ENCODE measurements at regions not wholly inside any gene's neighbourhood (a gene's known extent, or its start where the extent isn't known, plus 50 kb on each side); places are given as distances from the start of the nearest gene placed in this dataset.
"Not testable (repeated sequence)": the region's sequence is repeated elsewhere in the genome, so short reads cannot be mapped to it uniquely, and the experiment has no call there.

DNA sequence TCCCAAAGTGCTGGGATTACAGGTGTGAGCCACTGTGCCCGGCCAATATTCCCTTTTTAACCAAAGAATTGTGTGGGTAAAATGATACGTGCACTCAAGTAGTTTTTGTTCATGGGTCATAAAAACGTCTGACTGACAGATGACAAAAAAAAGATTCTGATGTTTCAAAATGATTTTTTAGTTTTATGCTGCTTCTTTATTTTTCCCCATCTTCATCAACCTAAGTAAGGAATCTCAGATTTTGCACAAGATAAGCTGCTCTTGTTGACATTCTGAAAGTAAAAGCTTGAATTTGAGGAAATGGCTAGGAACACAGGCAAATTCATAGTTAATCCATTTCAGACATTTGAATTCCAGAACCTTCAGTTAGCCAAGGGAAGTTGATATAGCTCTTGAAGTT lies 526.1 kb upstream of the NRP1 start:
- TF ChIP-seq, protein P1, sequence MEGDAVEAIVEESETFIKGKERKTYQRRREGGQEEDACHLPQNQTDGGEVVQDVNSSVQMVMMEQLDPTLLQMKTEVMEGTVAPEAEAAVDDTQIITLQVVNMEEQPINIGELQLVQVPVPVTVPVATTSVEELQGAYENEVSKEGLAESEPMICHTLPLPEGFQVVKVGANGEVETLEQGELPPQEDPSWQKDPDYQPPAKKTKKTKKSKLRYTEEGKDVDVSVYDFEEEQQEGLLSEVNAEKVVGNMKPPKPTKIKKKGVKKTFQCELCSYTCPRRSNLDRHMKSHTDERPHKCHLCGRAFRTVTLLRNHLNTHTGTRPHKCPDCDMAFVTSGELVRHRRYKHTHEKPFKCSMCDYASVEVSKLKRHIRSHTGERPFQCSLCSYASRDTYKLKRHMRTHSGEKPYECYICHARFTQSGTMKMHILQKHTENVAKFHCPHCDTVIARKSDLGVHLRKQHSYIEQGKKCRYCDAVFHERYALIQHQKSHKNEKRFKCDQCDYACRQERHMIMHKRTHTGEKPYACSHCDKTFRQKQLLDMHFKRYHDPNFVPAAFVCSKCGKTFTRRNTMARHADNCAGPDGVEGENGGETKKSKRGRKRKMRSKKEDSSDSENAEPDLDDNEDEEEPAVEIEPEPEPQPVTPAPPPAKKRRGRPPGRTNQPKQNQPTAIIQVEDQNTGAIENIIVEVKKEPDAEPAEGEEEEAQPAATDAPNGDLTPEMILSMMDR (IDR thresholded peaks at IDR 0.05): no peak
- TF ChIP-seq POLR2A (IDR thresholded peaks at IDR 0.05): no peak
- DNase-seq (ENCODE audit: low spot score in 2 of 2): no peak
- H3K4me3 ChIP-seq (ENCODE audit: low read depth, poor library complexity, severe bottlenecking): no peak overlapping the region
- intact Hi-C loops (cut with DNase I; ENCODE audit: low total_unique reads): no loop called here
- WGBS, 2 donors: 75 to 87% methylated on average over 3 of the region's 3 CpGs

DNA sequence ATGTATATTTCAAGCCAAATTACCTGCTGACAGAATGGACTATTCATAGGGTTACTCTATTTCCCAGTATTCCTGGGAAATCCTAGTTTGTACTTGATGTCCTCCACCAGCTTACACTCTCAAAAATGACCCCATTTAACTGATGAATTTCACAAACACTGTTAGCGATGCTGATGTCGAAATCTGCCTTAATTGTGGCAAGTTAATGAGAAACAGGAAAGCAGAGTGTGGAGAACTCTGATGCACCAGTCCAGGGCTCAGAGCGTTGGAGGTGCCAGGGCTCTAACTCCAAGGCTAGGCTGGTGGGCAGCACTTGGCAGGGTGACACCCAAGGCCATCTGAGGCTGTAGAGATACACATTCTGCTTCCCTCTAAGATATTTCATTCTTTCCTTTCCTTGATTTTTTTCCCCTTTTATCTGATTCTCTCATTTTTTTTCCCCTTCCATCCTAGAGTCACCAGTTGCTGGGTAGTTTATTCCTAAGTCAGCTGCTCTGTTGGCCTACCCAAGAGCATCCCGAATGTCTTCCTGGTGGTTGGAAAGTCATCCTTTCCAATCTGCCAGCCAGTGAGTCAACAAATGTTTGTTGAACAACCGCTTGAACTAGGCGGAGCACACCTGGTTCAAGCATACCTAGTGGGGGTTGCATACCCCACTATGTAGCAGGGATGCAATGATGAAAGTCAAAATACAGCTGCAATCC lies 525.0 kb upstream of the NRP1 start:
- DNase-seq (ENCODE audit: low spot score in 2 of 2): no peak
- TF ChIP-seq, protein P1 (IDR thresholded peaks at IDR 0.05): no peak
- no peak for TF ChIP-seq POLR2A (IDR thresholded peaks at IDR 0.05)
- no peak overlapping the region for H3K4me3 ChIP-seq (ENCODE audit: low read depth, poor library complexity, severe bottlenecking)
- 77 to 87% methylated on average over 6 of the region's 6 CpGs for WGBS, 2 donors
- intact Hi-C loops (cut with DNase I; ENCODE audit: low total_unique reads): no loop called here

DNA sequence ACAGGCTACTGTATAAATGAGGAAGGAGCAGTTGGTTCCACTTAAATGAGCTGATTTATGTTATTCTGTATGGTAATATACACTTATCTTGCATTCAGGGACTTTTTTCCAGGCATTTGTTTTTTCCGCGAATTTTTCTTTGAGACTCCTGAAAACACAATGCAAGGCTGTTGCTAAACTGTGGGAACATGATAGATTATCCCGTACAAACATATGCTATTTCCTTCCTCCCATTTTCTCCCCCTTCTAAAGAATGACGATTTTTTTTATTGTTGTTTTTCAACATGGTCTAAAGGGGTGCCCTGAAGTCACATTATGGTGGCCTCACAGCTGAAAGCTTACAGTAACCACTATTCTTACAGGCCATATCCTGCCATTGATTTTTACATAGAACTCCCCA lies 523.9 kb upstream of the NRP1 start:
- no peak for DNase-seq (ENCODE audit: low spot score in 2 of 2)
- no peak overlapping the region for H3K4me3 ChIP-seq (ENCODE audit: low read depth, poor library complexity, severe bottlenecking)
- intact Hi-C loops (cut with DNase I; ENCODE audit: low total_unique reads): no loop called here
- TF ChIP-seq POLR2A (IDR thresholded peaks at IDR 0.05): no peak
- TF ChIP-seq, protein P1 (IDR thresholded peaks at IDR 0.05): no peak
- whole genome bisulfite sequencing, 2 donors: 72 to 79% methylated on average over 4 of the region's 4 CpGs

DNA sequence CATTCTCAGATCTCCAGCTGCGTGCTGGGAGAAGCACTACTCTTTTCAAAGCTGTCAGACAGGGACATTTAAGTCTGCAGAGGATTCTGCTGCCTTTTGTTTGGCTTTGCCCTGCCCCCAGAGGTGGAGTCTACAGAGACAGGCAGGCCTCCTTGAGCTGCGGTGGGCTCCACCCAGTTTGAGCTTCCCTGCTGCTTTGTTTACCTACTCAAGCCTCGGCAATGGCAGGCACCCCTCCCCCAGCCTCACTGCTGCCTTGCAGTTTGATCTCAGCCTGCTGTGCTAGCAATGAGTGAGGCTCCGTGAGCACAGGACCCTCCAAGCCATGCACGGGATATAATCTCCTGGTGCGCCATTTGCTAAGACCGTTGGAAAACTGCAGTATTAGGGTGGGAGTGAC lies 518.8 kb upstream of the NRP1 start:
- H3K4me3 ChIP-seq (ENCODE audit: low read depth, poor library complexity, severe bottlenecking); intact Hi-C loops (cut with DNase I; ENCODE audit: low total_unique reads); DNase-seq (ENCODE audit: low spot score in 2 of 2): not testable (repeated sequence)
- WGBS, 2 donors: 96 to 97% methylated on average over 7 of the region's 7 CpGs

DNA sequence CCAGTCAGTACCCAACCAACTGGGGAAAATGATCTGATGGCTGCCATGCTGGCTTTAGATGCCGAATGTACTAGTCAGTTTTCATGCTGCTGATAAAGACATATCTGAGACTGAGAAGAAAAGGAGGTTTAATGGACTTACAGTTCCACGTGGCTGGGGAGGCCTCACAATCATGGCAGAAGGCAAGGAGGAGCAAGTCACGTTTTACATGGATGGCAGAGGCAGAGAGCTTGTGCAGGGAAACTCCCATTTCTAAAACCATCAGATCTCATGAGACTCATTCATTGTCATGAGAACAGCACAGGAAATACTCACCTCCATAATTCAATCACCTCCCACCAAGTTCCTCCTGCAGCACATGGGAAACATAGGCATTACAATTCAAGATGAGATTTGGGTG lies 508.9 kb upstream of the NRP1 start:
- H3K4me3 ChIP-seq (ENCODE audit: low read depth, poor library complexity, severe bottlenecking): no peak overlapping the region
- TF ChIP-seq, protein P1 (IDR thresholded peaks at IDR 0.05): no peak
- no peak for TF ChIP-seq POLR2A (IDR thresholded peaks at IDR 0.05)
- WGBS, 2 donors: 90 to 91% methylated on average over 3 of the region's 3 CpGs
- intact Hi-C loops (cut with DNase I; ENCODE audit: low total_unique reads): no loop called here
- no peak for DNase-seq (ENCODE audit: low spot score in 2 of 2)

DNA sequence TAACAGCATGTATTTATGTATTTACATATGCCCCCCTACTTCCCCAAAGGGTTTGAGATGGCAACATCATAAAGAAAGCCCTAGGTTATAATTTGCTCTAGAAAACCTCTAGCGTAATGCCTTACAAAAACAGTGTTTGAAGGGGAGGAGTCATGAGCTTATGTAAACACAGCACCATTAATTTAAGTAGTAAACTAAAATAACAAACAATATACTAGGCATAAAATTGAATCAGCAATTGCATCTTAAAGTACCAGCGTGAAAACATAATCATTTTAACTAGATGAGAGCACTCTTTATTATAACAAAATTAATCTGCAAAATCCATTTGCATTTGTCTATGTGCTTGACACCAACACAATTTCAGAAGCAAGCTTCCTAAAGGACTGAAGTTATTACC lies 507.2 kb upstream of the NRP1 start:
- WGBS, 2 donors: 88 to 89% methylated on average over 2 of the region's 2 CpGs

More for the DNA sequence above, 507.2 kb upstream of the NRP1 start:
- intact Hi-C loops (cut with DNase I; ENCODE audit: low total_unique reads): no loop called here
- TF ChIP-seq, protein P1 (IDR thresholded peaks at IDR 0.05): no peak
- TF ChIP-seq POLR2A (IDR thresholded peaks at IDR 0.05): no peak
- DNase-seq (ENCODE audit: low spot score in 2 of 2): no peak
- H3K4me3 ChIP-seq (ENCODE audit: low read depth, poor library complexity, severe bottlenecking): no peak overlapping the region
